Stimulated activated CD4-positive, alpha-beta T cell treated with anti-CD3 and anti-CD28 coated beads, Interleukin-12 subunit alpha, Interleukin-12 subunit beta, amount 100 ng/mL, for 48 hours (primary cell): ENCODE measurements at regions not wholly inside any gene's neighbourhood (a gene's known extent, or its start where the extent isn't known, plus 50 kb on each side); places are given as distances from the start of the nearest gene placed in this dataset.
"Not testable (repeated sequence)": the region's sequence is repeated elsewhere in the genome, so short reads cannot be mapped to it uniquely, and the experiment has no call there.

Experiments used
- DNase-seq, 3 donors: peaks; one replicate each; pipeline ENCODE4 v3.0.0-alpha.2; 2020; ENCODE audit warnings: low read depth in 2 of 3, low spot score in 1 of 3

DNA sequence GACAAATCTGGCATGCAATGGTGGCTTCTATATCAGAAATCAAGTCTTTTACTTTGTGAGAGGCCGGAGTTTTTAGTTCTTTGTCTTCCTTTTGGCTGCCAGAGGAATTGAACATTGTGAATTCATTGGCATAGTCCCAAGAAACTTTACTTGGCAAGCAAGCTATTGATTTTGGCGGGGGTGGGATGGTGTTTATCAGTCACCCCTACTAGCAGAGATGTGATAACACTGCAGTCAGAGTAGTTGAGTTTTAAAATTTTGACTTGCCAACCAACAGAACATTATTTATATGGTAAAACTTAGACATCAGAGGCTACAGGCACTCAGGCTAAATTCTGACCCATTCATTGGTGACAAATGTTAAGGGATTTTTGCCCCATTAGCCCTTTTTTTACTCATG is 129.7 kb downstream of the FAM72C start:
- not testable (repeated sequence) for DNase-seq

DNA sequence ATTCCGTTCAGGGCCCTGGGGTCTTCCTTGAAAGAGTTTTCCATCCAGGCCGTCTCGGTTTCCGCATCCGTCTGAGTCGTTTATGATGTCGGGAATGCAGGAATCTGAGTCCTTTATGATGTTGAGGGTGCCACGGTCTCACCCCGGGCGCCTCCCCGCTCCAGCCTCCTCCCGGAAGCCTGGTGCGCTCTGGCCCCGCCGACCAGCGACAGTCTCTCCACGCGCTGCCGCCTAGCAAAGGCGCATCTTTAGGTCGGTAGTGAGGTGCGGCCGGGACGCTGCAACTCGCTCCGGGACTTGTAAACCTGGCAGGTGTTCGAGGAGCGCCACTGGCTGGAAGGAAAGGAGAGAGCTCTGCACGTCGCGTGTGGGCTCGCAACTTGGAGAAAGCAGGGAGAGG is 132.6 kb downstream of the FAM72C start:
- DNase-seq = not testable (repeated sequence)

DNA sequence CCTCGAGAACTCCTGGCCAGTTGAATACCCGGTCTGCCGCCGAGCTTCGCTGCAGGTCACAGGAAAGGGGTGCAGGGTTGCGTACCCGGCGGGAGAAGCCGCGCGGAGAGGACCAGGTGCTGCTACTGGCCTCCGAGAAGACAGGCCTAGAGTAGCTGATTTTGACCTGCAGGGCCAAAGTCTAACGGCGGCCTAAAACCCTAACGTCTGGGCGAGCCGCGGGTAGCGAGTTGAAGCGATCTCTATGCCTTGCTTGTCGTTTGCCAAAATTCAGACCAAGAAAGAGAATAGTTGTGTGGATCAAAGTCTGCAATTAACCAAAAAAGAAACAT is 133.2 kb downstream of the FAM72C start:
- not testable (repeated sequence) for DNase-seq

DNA sequence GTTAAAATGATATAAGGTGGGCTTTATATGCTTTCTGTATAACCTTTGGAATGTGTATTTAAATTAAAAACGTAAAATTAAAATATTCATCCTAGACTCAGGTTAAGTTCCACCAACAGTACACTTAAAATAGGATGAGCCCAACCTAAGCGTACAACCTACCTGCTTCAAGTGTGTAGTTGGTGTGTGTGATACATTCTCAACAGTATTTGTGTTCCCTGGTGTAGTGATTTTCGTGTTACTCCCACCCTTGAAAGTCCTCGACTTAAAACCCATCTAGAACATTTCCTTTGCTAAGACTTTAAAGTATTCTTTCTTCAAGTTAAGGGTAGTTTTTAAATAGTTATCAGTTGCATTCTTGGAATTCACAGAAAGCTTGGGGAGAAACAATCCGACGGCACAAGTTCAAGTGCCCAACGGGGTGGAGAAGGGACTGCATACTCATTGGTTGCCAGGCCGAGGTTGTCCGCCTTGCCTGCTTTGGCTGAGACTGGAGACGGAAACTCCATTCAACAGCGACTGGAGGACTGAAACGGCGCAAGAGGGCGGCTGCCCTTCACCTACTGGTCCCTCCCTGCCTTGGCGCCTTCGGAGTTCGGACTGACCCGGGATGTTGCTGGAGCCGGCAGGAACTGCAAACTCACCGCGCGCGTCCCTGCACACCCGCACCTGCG is 133.7 kb downstream of the FAM72C start:
- not testable (repeated sequence) for DNase-seq

DNA sequence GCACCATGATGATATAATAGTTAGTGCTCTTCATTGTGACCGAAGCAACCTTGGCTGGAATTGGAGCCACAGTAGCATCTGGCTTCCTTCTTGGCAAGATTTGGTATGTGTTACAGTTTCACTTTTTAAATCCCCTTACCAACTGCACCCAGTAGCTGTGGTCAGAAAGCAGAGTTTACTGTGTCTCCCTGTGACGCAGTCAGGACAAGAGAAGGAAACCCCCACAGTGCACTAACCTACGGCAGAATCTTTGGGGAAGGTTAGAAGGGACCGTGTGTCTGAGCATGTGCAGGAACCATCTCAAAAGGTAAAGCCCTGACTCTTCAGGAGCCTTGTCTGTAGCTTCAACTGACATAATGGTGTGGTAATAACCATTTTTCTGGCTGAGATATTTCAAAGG is 138.4 kb downstream of the FAM72C start:
- not testable (repeated sequence) for DNase-seq

DNA sequence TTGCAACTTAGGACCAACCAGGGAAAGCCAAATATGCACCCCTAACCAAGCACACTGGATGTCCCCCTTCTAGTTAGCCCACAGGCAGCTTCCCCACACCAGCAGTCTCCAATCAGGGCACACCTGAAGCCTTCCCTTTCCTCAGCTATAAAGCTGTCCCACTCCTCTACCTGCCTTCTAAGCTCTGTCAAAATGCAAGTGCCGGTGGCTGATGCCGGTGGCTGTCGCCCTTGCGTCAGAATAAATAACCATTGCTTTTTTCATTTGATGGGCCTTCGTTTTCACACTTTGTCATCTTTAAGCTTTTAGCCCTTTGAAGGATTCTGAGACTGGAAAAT is 139.4 kb downstream of the FAM72C start:
- DNase-seq = not testable (repeated sequence)

DNA sequence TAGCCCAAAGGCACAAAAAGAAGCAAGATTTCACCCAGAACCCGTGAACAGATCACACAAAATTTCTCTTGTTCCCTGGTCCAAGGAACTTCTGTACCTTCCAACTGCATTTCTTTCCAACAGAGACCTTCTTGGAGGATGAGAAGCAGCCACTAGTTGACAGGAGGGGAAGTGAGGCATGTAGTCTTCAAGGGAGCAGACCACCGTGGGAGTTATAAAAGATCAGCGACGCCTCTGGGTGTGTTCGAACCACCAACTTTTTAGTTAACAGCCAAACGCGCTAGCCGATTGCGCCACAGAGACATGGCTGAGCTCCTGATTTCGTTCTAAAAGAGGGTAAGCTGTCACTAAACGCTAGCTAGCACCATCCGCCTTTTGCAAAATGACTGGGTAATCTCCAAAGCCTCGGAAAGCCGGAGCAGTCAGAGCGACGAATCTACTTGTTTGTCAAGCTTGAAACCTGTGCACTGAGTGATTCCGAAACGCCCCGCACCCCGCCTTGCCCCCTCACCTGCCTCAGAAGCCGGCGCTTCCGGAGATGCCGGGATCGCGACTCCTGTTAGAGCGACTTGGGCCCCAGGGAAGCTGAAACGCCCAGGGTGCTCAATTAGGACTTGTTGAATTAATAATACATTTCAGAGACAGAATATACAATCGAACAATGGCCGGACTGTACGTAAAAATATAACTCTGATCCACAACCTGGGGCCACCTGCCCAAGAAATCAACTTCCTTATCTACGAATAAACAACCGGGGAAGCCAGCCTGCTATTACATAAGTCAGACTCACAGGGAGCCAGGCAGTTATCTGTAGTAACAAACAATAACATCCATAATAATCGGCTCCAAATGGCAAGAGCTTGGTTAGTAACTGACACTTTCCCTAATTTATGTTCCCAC is 140.1 kb downstream of the FAM72C start:
- DNase-seq = not testable (repeated sequence)

DNA sequence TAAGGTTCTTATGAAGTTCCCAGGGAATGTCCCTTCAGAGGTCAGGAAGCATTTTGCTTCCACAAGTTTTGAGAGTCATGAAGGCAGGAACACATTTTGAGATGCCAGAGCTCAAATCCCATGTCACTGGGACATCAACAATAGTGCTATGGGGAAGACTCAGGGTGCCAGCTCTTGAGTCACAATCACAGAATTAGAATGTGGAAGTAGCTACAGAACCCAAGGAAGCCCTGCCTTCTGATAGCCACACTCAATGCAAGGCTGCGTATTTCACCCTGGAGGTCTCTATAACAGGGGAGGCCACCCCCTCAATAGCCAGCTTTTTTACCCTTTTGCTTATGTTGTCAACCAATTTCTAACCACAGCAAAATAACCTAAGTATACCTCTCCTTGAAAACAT is 145.6 kb downstream of the FAM72C start:
- not testable (repeated sequence) for DNase-seq

DNA sequence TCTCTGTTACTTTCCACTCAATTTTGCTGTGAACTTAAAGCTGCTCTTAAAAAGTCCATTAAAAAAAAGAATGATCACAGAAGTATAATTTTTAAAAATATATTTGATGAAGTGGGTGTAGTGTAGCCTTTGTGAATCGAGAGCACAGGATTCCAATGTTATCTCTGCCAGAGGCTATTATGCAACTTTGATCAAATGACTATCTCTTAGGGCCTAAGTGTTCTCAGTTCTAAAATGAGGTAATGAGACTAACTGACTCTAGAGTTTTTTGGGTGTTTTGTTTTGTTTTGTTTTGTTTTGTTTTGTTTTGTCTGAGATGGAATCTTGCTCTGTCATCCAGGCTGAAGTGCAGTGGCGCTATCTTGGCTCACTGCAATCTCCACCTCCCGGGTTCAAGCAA is 147.5 kb downstream of the FAM72C start:
- not testable (repeated sequence) for DNase-seq

DNA sequence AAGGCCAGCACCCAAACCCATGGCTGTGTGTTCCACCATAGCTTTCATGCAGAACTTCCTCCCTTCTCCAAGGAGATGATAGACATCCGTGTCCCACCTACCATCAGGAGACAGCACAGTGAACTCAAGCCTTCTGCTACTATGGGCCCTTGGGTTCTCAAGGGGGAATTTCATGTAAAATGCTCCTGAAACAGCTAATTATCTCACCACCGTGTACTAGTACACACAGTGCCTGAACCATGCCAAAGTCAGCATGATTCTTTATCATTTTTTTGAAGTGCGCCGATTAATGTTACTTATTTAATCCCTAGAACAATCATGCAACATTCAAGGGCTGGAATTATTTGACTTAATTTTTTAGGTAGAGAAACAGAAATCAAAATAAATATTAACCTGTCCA is 151.7 kb downstream of the FAM72C start:
- DNase-seq = not testable (repeated sequence)

DNA sequence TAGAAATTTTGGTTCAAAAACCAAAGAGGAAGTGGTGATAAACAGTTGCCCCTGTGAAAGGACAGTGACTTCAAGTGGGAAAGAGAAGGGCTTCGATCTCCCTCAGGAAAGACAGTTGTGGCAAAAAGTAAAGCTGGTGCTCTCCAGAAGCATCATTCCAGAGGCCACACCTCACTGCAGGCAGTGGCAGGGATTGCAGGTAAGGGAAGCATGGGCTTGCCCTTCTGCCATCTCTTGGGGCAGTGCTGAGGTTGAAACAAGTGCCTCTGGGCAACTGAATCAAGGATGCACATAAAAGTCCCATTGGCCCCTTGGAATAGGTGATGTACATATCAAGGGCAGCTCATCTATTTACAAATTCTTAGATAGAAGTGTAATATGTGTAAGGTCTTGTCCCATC is 155.4 kb downstream of the FAM72C start:
- DNase-seq = not testable (repeated sequence)

DNA sequence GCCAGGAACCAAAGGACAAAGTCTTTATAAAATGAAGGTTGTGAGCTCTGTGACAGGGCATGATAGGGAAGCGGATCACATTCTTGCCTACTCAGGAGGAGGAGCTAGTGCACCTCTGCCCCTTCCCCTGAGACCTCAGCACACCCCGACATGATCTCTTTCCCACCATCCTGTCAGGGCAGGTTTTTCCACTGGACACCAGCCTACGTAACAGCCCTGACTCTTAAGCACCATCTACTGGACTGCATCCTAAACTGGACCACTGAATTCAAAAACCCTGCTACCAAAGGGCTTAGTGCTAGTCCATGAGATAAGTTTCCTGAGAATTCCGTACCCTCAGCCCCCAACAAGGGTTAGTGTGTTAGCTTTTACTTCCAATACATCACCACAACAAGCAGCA is 166.4 kb downstream of the FAM72C start:
- DNase-seq = not testable (repeated sequence)

DNA sequence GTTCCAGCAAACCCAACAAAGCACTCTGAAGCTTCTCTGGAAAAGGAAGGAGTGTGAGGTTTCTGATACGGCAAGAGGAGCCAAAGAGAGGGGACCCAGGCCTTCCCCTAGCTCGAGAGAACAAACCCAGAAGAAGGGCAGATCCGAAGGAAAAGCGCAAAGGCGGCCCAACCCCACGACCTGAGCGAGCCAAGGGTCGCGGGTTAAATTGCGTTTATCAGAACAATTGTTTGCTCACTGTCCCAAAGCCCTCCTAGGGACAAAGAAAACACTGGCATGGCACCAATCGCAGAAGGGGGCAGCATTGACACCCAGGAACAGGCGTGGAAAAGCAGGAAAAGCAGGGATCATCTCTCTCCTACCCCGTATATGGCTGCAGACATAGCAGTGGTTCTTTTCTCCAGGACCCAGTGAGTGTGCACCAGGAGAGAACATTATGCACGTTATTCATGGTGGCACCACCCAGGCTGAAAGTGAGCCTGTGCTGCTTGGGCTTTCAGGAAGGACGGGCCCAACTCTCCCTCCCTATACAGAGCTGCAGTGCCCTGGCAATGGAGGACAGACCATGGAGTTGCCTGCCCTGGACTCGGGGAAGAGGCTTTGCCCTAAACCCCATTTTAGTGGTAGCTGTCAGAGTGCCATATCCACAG is 167.0 kb downstream of the FAM72C start:
- not testable (repeated sequence) for DNase-seq

DNA sequence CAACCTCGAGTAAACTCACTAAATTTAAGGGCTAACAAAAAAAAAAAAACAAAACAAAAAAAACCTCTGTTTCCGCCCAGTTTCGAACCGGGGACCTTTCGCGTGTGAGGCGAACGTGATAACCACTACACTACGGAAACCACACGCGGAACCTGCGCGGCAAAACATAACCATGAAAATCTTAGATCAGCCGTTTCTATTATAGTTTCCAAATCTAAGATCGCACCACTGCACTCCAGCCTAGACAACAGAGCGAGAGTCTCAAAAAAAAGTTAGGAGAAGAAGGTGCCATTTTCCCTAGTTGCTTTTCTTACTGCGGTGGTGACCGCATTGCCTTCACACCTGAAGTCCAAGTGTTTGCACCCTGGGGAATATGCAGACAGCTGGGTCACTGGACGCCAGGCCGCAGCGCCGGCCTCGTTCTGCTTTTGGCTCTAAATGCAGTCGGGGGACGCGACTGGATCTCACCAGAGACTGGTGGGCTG is 167.8 kb downstream of the FAM72C start:
- peak; percentile 3 to 27 (median 25) for DNase-seq

DNA sequence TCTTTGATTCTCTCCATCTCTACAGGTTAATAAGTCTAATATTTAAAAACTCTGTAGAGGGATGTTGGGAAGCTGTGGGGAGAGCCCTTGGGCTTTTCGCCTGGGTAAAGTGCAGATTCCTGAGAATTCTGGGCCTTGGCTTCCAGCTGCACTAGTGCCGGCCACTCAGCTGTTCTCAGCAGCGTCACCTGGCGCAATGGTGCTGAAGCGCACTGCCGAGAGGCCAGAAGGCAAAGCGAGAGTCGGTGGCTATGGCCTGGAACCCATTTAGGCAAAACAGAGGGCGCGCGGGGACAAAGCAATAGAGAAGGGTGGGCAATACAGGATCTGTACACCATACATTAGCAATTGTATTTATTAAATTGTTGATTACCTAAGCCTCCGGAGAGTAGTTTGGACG is 168.7 kb downstream of the FAM72C start:
- DNase-seq = not testable (repeated sequence)

DNA sequence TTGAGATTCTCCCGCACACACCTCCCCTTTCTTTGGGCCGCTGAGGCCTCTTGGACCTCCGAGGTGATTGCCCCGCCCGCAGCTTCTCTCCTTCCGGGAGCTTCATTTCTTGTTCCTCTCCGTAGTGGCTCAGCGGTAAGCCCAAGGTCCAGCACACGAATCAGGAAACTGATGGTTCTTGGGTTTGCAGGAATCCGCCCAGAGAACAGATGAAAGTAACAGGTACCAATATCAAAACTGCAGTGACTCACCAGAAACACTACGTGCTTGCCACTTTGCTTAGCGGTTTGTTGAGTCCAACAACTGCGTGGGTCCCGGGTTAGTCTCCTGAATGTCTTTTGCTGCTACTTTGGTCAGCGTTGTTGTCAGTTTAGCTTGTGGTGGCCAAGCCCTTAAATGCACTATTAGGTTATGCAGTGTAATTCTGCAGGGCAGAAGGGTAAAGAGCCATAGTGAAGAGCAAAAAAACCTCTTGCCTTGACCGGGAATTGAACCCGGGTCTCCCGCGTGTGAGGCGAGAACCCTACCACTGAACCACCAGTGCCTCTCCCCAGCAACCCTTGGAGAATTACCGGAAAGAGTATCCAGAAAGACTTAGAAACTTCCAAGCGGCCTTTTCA is 172.1 kb downstream of the FAM72C start:
- not testable (repeated sequence) for DNase-seq

DNA sequence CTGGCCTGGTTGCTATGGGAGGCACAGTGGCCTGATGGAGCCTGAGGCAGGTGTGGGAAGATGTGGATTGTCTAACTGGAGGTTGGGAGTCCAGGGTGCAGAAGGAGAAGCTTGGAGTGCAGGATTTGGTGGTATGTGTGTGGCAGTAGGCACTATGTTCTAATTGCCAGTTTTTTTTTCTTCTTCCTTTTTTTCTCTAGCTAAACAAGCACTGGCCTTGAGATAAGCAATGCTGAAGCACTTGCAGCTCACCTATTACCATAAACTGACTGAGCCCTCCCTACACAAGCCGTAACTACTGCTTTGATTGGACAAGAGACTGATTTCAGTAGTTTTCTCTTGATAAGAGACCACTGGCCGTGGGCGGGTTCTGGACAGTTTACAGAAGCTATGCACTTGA is 175.4 kb downstream of the FAM72C start:
- DNase-seq = not testable (repeated sequence)

DNA sequence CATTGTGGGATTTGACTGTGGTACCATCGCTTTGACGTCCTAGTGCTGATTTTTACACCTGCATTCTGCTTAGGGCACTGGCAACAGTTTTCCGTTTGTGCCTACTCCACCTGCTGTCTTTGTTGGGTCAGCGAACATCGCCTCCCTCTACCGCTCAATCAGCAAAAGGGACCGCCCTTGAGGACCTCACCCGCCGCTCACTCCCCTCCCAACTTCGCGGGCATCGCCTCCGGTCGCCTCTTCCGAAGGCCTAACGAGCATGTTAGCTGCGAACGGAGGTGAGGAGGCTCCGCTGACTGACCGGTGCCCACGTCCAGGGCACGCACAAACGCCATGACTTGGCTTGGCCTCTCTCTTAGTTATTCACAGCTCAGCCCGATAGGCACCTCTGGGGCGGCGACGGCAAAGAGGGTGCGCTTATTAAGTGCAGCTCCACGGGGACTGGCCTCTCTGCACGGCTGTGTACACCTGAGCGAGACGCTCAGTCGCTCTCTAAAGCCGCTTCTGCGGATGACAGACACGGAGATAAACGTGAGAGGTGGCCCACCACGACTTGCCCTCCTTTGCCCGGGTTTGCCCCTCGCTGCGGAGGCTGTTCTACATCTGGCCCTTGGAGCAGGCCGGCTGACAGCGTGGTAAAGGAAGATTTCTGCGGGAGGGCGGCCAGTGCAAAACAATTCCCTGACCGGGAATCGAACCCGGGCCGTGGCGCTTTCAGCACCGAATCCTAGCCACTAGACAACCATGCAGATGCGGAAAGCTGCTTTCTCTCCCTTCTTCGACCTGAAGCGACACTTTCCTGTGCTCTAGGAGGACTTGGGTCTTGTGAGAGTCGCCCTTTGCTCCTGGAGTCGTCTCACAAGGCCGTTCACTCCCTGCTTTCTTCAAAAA is 179.5 kb downstream of the FAM72C start:
- not testable (repeated sequence) for DNase-seq

DNA sequence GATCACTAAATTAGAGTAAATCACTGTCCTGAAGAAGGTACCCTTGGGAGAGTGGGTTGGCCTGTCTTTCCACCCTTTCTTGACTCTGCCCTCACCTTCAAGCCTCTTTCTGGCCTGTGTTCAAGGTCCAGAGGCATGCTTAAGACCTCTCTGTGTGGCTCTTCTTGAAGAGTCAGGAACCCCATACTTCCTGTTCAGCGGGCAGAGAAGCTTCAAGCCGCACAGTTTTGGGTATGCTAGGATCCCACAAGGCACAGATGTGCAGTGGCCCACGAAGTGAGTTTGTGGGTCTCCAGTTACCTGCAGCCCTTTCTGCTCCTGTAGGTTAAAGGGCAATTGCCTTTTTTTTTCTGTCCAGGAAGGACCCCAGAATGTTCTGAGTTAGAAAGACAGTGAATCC is 185.4 kb downstream of the FAM72C start:
- not testable (repeated sequence) for DNase-seq

DNA sequence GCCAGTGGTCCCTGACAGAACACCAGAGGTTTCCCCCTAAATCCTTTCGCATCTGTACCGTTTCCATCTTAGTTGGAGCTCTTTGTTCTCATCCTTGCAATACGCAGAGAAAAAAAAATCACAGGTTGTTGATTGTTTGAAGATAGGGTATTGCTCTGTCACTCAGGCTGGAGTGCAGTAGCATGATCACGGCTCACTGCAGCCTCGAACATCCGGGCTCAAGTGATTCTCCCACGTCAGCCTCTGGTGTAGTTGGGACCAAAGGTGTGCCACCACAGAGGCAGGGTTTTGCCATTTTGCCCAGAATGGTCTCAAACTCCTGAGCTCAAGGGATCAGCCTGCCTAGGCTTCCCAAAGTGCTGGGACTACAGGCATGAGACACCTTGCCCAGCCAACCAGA is 185.9 kb downstream of the FAM72C start:
- DNase-seq = not testable (repeated sequence)
